H1 (cell line): ENCODE measurements at regions not wholly inside any gene's neighbourhood (a gene's known extent, or its start where the extent isn't known, plus 50 kb on each side); places are given as distances from the start of the nearest gene placed in this dataset.

Experiments used
- CTCF ChIA-PET: fragments of 300-600 bp; sonication (Branson Sonifier 250); formaldehyde crosslinking; loops from one replicate; lab custom pipeline; 2021; ENCODE audit not compliant: partially characterized antibody; lab: Charles Lee
- POLR2A ChIA-PET: fragments of 300-600 bp; sonication (Branson Sonifier 250); formaldehyde crosslinking; loops from one replicate; lab custom pipeline; 2021; ENCODE audit warnings: inconsistent platforms; ENCODE audit not compliant: partially characterized antibody; lab: Charles Lee
- DNase-seq, 2 experiments: peaks; one replicate each; pipeline versions ENCODE4 v3.0.0 to v3.0.0-alpha.2; 2010 to 2022; ENCODE audit warnings: low spot score in 2 of 2, low read depth in 1 of 2, mixed read lengths in 1 of 2
- FAIRE-seq: peaks from 2 replicates; lab custom pipeline; 2011; peaks lifted over from hg19 to GRCh38; lab: Jason Lieb, UNC
- H2AFZ ChIP-seq: 2 replicates; pipeline ENCODE4 v1.8.1; 2012; ENCODE audit warnings: low read length, inconsistent platforms
- H2AK5ac ChIP-seq: 2 replicates; pipeline ENCODE4 v1.6.1; 2013; ENCODE audit warnings: low read depth, low read length
- H2BK120ac ChIP-seq: replicated peaks from 2 replicates; pipeline ENCODE3; 2013; ENCODE audit warnings: low read depth, low read length, inconsistent platforms
- H2BK12ac ChIP-seq: 2 replicates; pipeline ENCODE4 v1.6.1; 2013; ENCODE audit warnings: low read depth, low read length
- H2BK15ac ChIP-seq: 2 replicates; pipeline ENCODE4 v1.6.1; 2013; ENCODE audit warnings: low read length
- H2BK20ac ChIP-seq: 2 replicates; pipeline ENCODE4 v1.6.1; 2013; ENCODE audit warnings: low read length
- H2BK5ac ChIP-seq: 2 replicates; pipeline ENCODE4 v1.6.1; 2013; ENCODE audit warnings: low read depth, low read length
- H3K14ac ChIP-seq: 2 replicates; pipeline ENCODE4 v1.6.1; 2013; ENCODE audit warnings: inconsistent platforms; ENCODE audit not compliant: insufficient read length
- H3K18ac ChIP-seq: 2 replicates; pipeline ENCODE4 v1.6.1; 2013; ENCODE audit warnings: low read length; ENCODE audit errors: extremely low read depth
- H3K23ac ChIP-seq: 2 replicates; pipeline ENCODE4 v1.6.1; 2013; ENCODE audit warnings: inconsistent platforms; ENCODE audit not compliant: insufficient read length
- H3K23me2 ChIP-seq: 2 replicates; pipeline ENCODE4 v1.6.1; 2013; ENCODE audit warnings: low read depth, low read length
- H3K27ac ChIP-seq: 2 replicates; pipeline ENCODE4 v1.6.1; 2011; ENCODE audit warnings: low read depth, low read length, inconsistent platforms
- H3K27me3 ChIP-seq, 4 experiments: replicated peaks in 1 of 4; 1 replicate in 1 of 4; 2 replicates in 3 of 4; pipeline versions ENCODE4 v1.6.1 to v1.8.1; 2011 to 2013; ENCODE audit warnings: low read length in 3 of 4, mild to moderate bottlenecking in 3 of 4, inconsistent platforms in 2 of 4, mixed read lengths in 2 of 4, moderate library complexity in 1 of 4; ENCODE audit not compliant: control insufficient read depth in 3 of 4, insufficient read depth in 3 of 4; ENCODE audit errors: extremely low read depth in 1 of 4
- H3K36me3 ChIP-seq, 4 experiments: 2 replicates each; pipeline versions ENCODE4 v1.6.1 to v1.8.1; 2011 to 2013; ENCODE audit warnings: mild to moderate bottlenecking in 4 of 4, low read length in 3 of 4, moderate library complexity in 2 of 4, control low read depth in 1 of 4, inconsistent platforms in 1 of 4; ENCODE audit not compliant: insufficient read depth in 4 of 4, control insufficient read depth in 2 of 4
- H3K4ac ChIP-seq: replicated peaks from 2 replicates; pipeline ENCODE3; 2013; ENCODE audit warnings: low read length, low read depth, mixed read lengths, inconsistent platforms; ENCODE audit not compliant: insufficient read length
- H3K4me1 ChIP-seq, 4 experiments: replicated peaks in 1 of 4; 1 replicate in 1 of 4; 2 replicates in 3 of 4; pipeline versions ENCODE4 v1.6.1 to v1.8.1; 2011 to 2013; ENCODE audit warnings: low read length in 3 of 4, inconsistent platforms in 2 of 4, mixed read lengths in 1 of 4; ENCODE audit not compliant: insufficient read depth in 4 of 4, control insufficient read depth in 3 of 4
- H3K4me2 ChIP-seq, 2 experiments: 2 replicates each; pipeline versions ENCODE4 v1.6.1 to v1.8.1; 2011 to 2013; ENCODE audit warnings: low read depth in 2 of 2, low read length in 2 of 2, control low read depth in 1 of 2, inconsistent platforms in 1 of 2, mild to moderate bottlenecking in 1 of 2; ENCODE audit not compliant: insufficient read depth in 1 of 2
- H3K4me3 ChIP-seq, 4 experiments: fragments of 200-600, 300-600 bp in 1 of 4; sonication (generic), shearing (Covaris generic), sonication (Bioruptor Twin) in 1 of 4; 2 replicates each; pipeline versions ENCODE4 v1.5.1 to v1.8.1; 2011 to 2016; ENCODE audit warnings: low read length in 4 of 4, low read depth in 3 of 4, control low read depth in 2 of 4, inconsistent platforms in 2 of 4, mild to moderate bottlenecking in 2 of 4, mixed read lengths in 1 of 4, moderate library complexity in 1 of 4; ENCODE audit not compliant: insufficient read depth in 2 of 4; ENCODE audit errors: extremely low read depth in 1 of 4
- H3K56ac ChIP-seq: replicated peaks from 2 replicates; pipeline ENCODE3; 2013; ENCODE audit warnings: low read depth, mild to moderate bottlenecking, mixed read lengths, low read length, inconsistent platforms; ENCODE audit not compliant: insufficient read length
- H3K79me1 ChIP-seq: 2 replicates; pipeline ENCODE4 v1.6.1; 2013; ENCODE audit warnings: low read depth, low read length, control low read depth
- H3K79me2 ChIP-seq, 2 experiments: 2 replicates each; pipeline versions ENCODE4 v1.6.1 to v1.8.1; 2012 to 2013; ENCODE audit warnings: low read length in 2 of 2, mild to moderate bottlenecking in 2 of 2, inconsistent platforms in 1 of 2; ENCODE audit not compliant: insufficient read depth in 2 of 2, control insufficient read depth in 1 of 2
- H3K9ac ChIP-seq, 4 experiments: replicated peaks in 1 of 4; 1 replicate in 1 of 4; 2 replicates in 3 of 4; pipeline versions ENCODE4 v1.6.1 to v1.8.1; 2011 to 2013; ENCODE audit warnings: low read depth in 3 of 4, low read length in 3 of 4, control low read depth in 2 of 4, mild to moderate bottlenecking in 2 of 4, moderate library complexity in 2 of 4, inconsistent platforms in 1 of 4; ENCODE audit errors: extremely low read depth in 1 of 4
- H3K9me3 ChIP-seq, 2 experiments: 2 replicates each; pipeline versions ENCODE4 v1.6.1 to v1.8.1; 2012 to 2013; ENCODE audit warnings: mild to moderate bottlenecking in 2 of 2, moderate library complexity in 2 of 2, control low read depth in 1 of 2, inconsistent platforms in 1 of 2, low read depth in 1 of 2, low read length in 1 of 2, mixed read lengths in 1 of 2; ENCODE audit not compliant: insufficient read depth in 2 of 2
- H4K20me1 ChIP-seq, 2 experiments: replicated peaks in 1 of 2; 2 replicates each; pipeline versions ENCODE3 to v1.8.1; 2011 to 2013; ENCODE audit warnings: inconsistent platforms in 2 of 2, low read length in 2 of 2, mild to moderate bottlenecking in 1 of 2; ENCODE audit not compliant: insufficient read depth in 2 of 2, control insufficient read depth in 1 of 2
- H4K5ac ChIP-seq: 2 replicates; pipeline ENCODE4 v1.6.1; 2013; ENCODE audit warnings: low read length, low read depth, mixed read lengths, inconsistent platforms; ENCODE audit not compliant: insufficient read length
- H4K8ac ChIP-seq: 2 replicates; pipeline ENCODE4 v1.8.0; 2013; ENCODE audit warnings: mild to moderate bottlenecking, moderate library complexity, low read length, inconsistent platforms; ENCODE audit not compliant: insufficient read depth; ENCODE audit errors: extremely low read depth
- H4K91ac ChIP-seq: replicated peaks from 2 replicates; pipeline ENCODE3; 2013; ENCODE audit warnings: low read length, mixed read lengths, inconsistent platforms; ENCODE audit not compliant: insufficient read length
- CBX5 ChIP-seq: fragments of 300-800, 300-1000 bp; sonication (generic); IDR thresholded peaks from 2 replicates; pipeline ENCODE4 v1.7.1; 2016; ENCODE audit warnings: antibody characterized with exemption, low read length, low read depth
- SP2 ChIP-seq: IDR thresholded peaks from 2 replicates; pipeline ENCODE4 v1.6.1; 2012; ENCODE audit warnings: mild to moderate bottlenecking, low read length, inconsistent platforms
- SRF ChIP-seq: IDR thresholded peaks from 2 replicates; pipeline ENCODE4 v1.6.1; 2011; ENCODE audit warnings: mild to moderate bottlenecking, low read depth, low read length, moderate library complexity
- TAF1 ChIP-seq: IDR thresholded peaks from 2 replicates; pipeline ENCODE4 v1.6.1; 2011; ENCODE audit warnings: mild to moderate bottlenecking, low read depth, low read length

DNA sequence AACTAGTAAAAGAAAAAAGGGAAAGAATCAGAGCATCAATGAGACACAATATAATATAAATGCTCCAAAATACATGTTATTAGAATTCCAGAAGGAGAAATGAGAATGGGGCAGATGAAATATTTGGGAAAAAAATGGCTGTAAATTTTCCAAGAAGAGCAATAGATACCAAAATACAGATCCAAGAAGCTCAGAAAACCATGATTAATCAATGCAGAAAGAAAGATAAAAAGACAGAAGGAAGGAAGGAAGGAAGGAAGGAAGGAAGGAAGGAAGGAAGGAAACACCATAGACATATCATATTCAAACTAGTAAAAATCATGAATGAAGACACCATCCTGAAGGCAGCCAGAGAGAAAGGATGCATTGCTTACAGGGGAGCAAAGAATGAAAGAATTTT lies 920.9 kb downstream of the EFNA5 start:
- FAIRE-seq (no peak), DNase-seq (no peak)
- Histone ChIP-seq H4K91ac (no peak overlapping the region), H3K27ac (no peak overlapping the region), H3K79me2 (no peaks in the 10 kb centered on the region), H2AFZ (no peak overlapping the region), H3K23me2 (no peaks in the 10 kb centered on the region), H3K18ac (no peak overlapping the region), H3K56ac (no peak overlapping the region), H3K4me2 (no peak overlapping the region), H2BK15ac (no peak overlapping the region), H3K23ac (no peak overlapping the region), H3K4ac (no peak overlapping the region), H4K20me1 (no peaks in the 10 kb centered on the region), H3K4me1 (no peaks in the 10 kb centered on the region; a peak in 2 of 7 replicates), H2BK20ac (no peak overlapping the region), H3K9ac (no peak overlapping the region), H2BK120ac (no peak overlapping the region), H2BK5ac (no peak overlapping the region), H2BK12ac (no peak overlapping the region), H3K4me3 (no peak overlapping the region), H3K27me3 (no peaks in the 10 kb centered on the region), H3K79me1 (no peaks in the 10 kb centered on the region), H3K36me3 (no peaks in the 10 kb centered on the region), H3K14ac (no peak overlapping the region), H4K8ac (no peak overlapping the region), H2AK5ac (no peak overlapping the region), H3K9me3 (no peaks in the 10 kb centered on the region), H4K5ac (no peak overlapping the region)
- TF ChIP-seq CBX5 (no peak), TAF1 (no peak), SRF (no peak), SP2 (no peak)
- ChIA-PET CTCF (no interaction called here), POLR2A (no interaction called here)
